Lung (tissue), 11 donors: ENCODE measurements at regions not wholly inside any gene's neighbourhood (a gene's known extent, or its start where the extent isn't known, plus 50 kb on each side); places are given as distances from the start of the nearest gene placed in this dataset.

Experiments used
- ATAC-seq: fragments of 200-7000 bp; cut with Tn5 transposase; one replicate; pipeline ENCODE4 v1.9.1; 2020; ENCODE audit warnings: moderate number of reproducible peaks; ENCODE audit not compliant: insufficient read depth, low FRiP score
- DNase-seq, 3 donors: peaks; one replicate each; pipeline ENCODE4 v3.0.0-alpha.2; 2013 to 2017
- H3K27ac ChIP-seq, 2 donors: one replicate each; pipeline ENCODE4 v1.5.1; 2013; ENCODE audit warnings: mild to moderate bottlenecking in 2 of 2, moderate library complexity in 2 of 2, control low read depth in 1 of 2, inconsistent platforms in 1 of 2, low read depth in 1 of 2, low read length in 1 of 2
- H3K27me3 ChIP-seq, 3 donors: one replicate each; pipeline ENCODE4 v1.5.1; 2013; ENCODE audit warnings: low read length in 2 of 3; ENCODE audit not compliant: control insufficient read depth in 3 of 3, insufficient read depth in 3 of 3
- H3K36me3 ChIP-seq, 4 donors: one replicate each; pipeline ENCODE4 v1.5.1; 2013; ENCODE audit warnings: low read length in 4 of 4, mild to moderate bottlenecking in 1 of 4, moderate library complexity in 1 of 4; ENCODE audit not compliant: control insufficient read depth in 4 of 4, insufficient read depth in 4 of 4
- H3K4me1 ChIP-seq, 5 donors: one replicate each; pipeline ENCODE4 v1.5.1; 2013; ENCODE audit warnings: low read length in 5 of 5, mild to moderate bottlenecking in 2 of 5, moderate library complexity in 1 of 5; ENCODE audit not compliant: control insufficient read depth in 5 of 5, insufficient read depth in 5 of 5
- H3K4me3 ChIP-seq: one replicate; pipeline ENCODE4 v1.5.1; 2013; ENCODE audit warnings: mild to moderate bottlenecking, control low read depth, moderate library complexity
- H3K9ac ChIP-seq, 2 donors: one replicate each; pipeline ENCODE4 v1.5.1; 2013; ENCODE audit warnings: low read length in 2 of 2, control low read depth in 1 of 2; ENCODE audit not compliant: insufficient read depth in 1 of 2
- H3K9me3 ChIP-seq, 4 donors: one replicate each; pipeline ENCODE4 v1.5.1; 2013; ENCODE audit warnings: low read length in 3 of 4, mild to moderate bottlenecking in 1 of 4, moderate library complexity in 1 of 4; ENCODE audit not compliant: control insufficient read depth in 4 of 4, insufficient read depth in 3 of 4
- WGBS, 2 donors: extraction: QIAGEN DNeasy Blood & Tissue Kit; methylation state at CpG; one replicate each; pipeline ENCODE4 v1.1.7; 2013; 5-methylcytosine and 5-hydroxymethylcytosine counted together
- TF ChIP-seq, protein P1 (sequence below): IDR thresholded peaks from 2 replicates; pipeline ENCODE4 v1.5.1; 2012; ENCODE audit warnings: mild to moderate bottlenecking; ENCODE audit errors: control extremely low read depth, extremely low read depth
- donor health status: control.
- donor health status: control.
- donor health status: Bipolar disorder and iron deficiency.
- donor health status: healthy.
- donor health status: DM: yes; HTN: yes; CAD: no.

DNA sequence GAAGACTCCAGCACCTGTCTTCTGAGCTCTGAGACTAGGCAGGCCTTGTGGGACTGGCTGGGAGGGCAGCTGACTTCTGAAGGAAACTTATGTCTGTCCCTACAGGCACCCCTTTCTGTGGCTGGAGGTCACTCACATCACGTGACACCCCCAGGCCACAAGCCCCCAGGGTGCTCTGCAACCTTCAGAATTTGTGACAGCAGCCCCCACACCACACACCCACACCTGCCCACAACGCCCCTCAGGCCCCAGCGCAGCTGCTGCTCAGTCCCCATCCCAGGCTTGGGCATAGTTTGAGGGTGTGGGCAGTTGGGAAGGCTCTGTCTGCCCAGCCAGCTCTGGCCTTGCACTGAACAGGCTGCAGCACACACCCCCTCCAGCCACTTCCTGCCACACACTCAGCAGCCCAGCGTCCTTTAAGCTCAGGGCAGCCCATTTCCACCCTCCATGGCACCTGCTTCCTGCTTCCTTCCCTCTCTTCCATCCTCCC, 80.0 kb upstream of the UNC5B start:
- Histone ChIP-seq H3K36me3 (no peaks in the 10 kb centered on the region), H3K27me3 (no peaks in the 10 kb centered on the region), H3K27ac (no peak overlapping the region), H3K4me1 (peaks cover 0 to 2% (median 0%) of the 10 kb centered on the region in 5 donors), H3K4me3 (no peak overlapping the region), H3K9me3 (no peaks in the 10 kb centered on the region), H3K9ac (no peak overlapping the region)
- DNase-seq, result peak in 1 of 3 donors; percentile 29
- TF ChIP-seq, protein P1, sequence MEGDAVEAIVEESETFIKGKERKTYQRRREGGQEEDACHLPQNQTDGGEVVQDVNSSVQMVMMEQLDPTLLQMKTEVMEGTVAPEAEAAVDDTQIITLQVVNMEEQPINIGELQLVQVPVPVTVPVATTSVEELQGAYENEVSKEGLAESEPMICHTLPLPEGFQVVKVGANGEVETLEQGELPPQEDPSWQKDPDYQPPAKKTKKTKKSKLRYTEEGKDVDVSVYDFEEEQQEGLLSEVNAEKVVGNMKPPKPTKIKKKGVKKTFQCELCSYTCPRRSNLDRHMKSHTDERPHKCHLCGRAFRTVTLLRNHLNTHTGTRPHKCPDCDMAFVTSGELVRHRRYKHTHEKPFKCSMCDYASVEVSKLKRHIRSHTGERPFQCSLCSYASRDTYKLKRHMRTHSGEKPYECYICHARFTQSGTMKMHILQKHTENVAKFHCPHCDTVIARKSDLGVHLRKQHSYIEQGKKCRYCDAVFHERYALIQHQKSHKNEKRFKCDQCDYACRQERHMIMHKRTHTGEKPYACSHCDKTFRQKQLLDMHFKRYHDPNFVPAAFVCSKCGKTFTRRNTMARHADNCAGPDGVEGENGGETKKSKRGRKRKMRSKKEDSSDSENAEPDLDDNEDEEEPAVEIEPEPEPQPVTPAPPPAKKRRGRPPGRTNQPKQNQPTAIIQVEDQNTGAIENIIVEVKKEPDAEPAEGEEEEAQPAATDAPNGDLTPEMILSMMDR, result no peak
- WGBS, 2 donors, result 59 to 66% methylated on average over 4 of the region's 4 CpGs
- no peak for ATAC-seq

DNA sequence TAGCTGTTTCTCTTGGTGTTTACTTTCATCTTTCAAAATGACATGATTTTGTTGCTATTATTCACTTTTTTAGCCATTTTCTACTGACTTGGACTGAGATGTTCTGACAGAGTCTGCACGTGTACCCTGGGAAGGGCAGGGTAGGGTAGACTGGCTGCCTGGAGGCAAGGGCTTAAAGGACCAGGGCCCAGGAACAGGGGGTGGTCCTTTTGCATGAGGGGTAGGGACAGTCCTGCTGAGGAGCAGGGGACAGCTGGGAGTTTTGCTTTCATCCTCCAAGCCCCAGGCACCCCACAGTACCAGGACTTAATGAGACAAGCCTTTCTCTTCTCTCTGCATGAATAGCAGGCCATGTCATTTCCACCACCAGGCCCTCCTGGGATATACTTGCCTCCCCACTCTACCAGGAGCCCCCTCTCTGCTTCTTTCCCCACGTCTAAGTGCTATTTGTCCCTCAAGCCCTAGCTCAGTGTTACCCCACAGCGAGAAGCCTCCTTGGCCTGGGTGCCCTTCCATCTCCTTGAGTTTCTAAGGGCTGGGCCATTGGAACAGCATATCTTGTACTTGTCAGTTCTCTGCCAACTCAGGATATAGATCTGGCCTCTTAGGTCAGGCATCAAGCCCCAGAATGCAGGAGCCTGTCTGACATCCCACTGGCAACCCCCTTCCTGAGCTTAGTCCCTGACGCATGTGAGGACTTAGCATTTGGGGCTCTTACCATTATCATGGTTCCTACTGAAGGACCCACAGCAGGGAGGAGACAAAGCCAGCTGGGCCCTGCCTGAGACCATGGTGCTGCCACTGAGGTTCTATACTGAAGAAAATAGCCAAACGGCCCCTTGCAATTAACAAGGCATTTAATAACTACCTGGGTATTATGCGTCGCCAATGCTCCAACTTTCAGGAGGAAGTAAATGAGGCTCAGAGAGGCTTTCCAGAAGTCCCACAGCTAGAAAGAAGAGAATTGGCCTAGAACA, 78.4 kb upstream of the UNC5B start:
- no peaks in the 10 kb centered on the region for H3K27me3 ChIP-seq
- DNase-seq (no peak), ATAC-seq (no peak)
- H3K36me3 ChIP-seq, result no peaks in the 10 kb centered on the region
- H3K4me3 ChIP-seq, result no peak overlapping the region
- no peak overlapping the region for H3K9ac ChIP-seq
- H3K27ac ChIP-seq, result no peak overlapping the region
- 91 to 94% methylated on average over 7 of the region's 7 CpGs for WGBS, 2 donors
- H3K4me1 ChIP-seq, result peaks cover 0 to 7% (median 0%) of the 10 kb centered on the region in 5 donors
- no peaks in the 10 kb centered on the region for H3K9me3 ChIP-seq
- TF ChIP-seq, protein P1, result no peak

DNA sequence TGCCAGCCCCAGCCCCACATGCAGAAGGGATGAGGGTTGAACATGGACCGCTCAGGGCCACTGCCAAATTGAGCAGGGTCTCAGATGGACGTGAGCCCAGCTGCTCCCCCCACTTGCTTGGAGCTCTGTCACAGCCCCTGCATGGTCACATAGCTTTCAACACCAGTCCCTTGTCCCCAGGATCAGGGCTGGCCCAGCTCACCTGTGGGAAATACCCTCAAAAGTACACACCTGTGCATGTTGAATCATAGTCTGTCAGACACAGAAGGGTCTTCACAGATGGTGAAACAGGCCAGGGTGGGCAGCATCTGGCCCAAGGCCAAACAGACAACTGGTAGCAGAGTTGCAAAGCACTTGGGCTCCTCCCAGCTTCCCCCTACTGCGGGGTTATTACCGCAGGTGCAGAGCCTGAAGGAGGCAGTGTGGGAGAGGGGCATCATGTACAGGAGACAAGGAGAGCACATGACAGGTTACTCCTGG, 77.6 kb upstream of the UNC5B start:
- Histone ChIP-seq H3K36me3 (no peaks in the 10 kb centered on the region), H3K27me3 (no peaks in the 10 kb centered on the region), H3K9ac (no peak overlapping the region), H3K4me1 (peaks cover 0 to 7% (median 0%) of the 10 kb centered on the region in 5 donors), H3K4me3 (no peak overlapping the region), H3K9me3 (peaks cover 0 to 2% (median 0%) of the 10 kb centered on the region in 4 donors), H3K27ac (no peak overlapping the region)
- TF ChIP-seq, protein P1, result no peak
- no peak for DNase-seq
- no peak for ATAC-seq
- 83 to 94% methylated on average over 4 of the region's 4 CpGs for WGBS, 2 donors
